Islet precursor cell (in vitro differentiated cells): ENCODE measurements at regions not wholly inside any gene's neighbourhood (a gene's known extent, or its start where the extent isn't known, plus 50 kb on each side); places are given as distances from the start of the nearest gene placed in this dataset.
A peak's percentile ranks its signal among the peaks of the same experiment; 100 is the strongest.

Source experiments
- DNase-seq: peaks from one replicate; pipeline ENCODE4 v3.0.0-alpha.2; 2018

GRCh38 chr1:37393173-37394120 lies 80.9 kb upstream of the ZC3H12A start:
- DNase-seq = no peak

GRCh38 chr1:37394574-37395464 lies 79.6 kb upstream of the ZC3H12A start:
- peak; percentile 75 for DNase-seq

GRCh38 chr1:37398096-37398495 lies 76.3 kb upstream of the ZC3H12A start:
- no peak for DNase-seq

- DNase-seq = no peak
Observed at GRCh38 chr1:37399205-37399604, 75.2 kb upstream of the ZC3H12A start.

- DNase-seq = no peak
Observed at GRCh38 chr1:37399830-37400464, 74.4 kb upstream of the ZC3H12A start.

- DNase-seq = no peak
Observed at GRCh38 chr1:37400466-37401225, 73.7 kb upstream of the ZC3H12A start.

GRCh38 chr1:37403166-37403565 lies 71.2 kb upstream of the ZC3H12A start:
- DNase-seq = no peak

- no peak for DNase-seq
Observed at GRCh38 chr1:37404711-37405110, 69.7 kb upstream of the ZC3H12A start.

- DNase-seq = no peak
Observed at GRCh38 chr1:37410105-37410504, 64.3 kb upstream of the ZC3H12A start.

GRCh38 chr1:37410815-37411214 lies 63.6 kb upstream of the ZC3H12A start:
- DNase-seq = peak; percentile 83

GRCh38 chr1:37415611-37416244 lies 58.7 kb upstream of the ZC3H12A start:
- DNase-seq = no peak

- DNase-seq = no peak
Observed at GRCh38 chr1:37420456-37420855, 53.9 kb upstream of the ZC3H12A start.

GRCh38 chr1:37423810-37424209 lies 50.6 kb upstream of the ZC3H12A start:
- DNase-seq = no peak

- no peak for DNase-seq
Observed at GRCh38 chr1:37424523-37424922, 49.9 kb upstream of the ZC3H12A start.
